ENCODE measurements at regions not wholly inside any gene's neighbourhood (a gene's known extent, or its start where the extent isn't known, plus 50 kb on each side); places are given as distances from the start of the nearest gene placed in this dataset.
"Not testable (repeated sequence)": the region's sequence is repeated elsewhere in the genome, so short reads cannot be mapped to it uniquely, and the experiment has no call there.

GRCh38 chr13:50730496-50731351, 112.8 kb downstream of the DLEU7 start:
- H3K4me1 Mint-ChIP-seq (ENCODE audit: low read depth): peaks cover 5% of the 10 kb centered on the region
- H3K4me3 Mint-ChIP-seq: no peak overlapping the region
- peaks cover 9% of the 10 kb centered on the region for H3K9me3 Mint-ChIP-seq (ENCODE audit: low read depth)
- no peak overlapping the region for H3K27ac Mint-ChIP-seq
- H3K36me3 Mint-ChIP-seq: peaks cover 2% of the 10 kb centered on the region
- no peaks in the 10 kb centered on the region for H3K27me3 Mint-ChIP-seq

DNA sequence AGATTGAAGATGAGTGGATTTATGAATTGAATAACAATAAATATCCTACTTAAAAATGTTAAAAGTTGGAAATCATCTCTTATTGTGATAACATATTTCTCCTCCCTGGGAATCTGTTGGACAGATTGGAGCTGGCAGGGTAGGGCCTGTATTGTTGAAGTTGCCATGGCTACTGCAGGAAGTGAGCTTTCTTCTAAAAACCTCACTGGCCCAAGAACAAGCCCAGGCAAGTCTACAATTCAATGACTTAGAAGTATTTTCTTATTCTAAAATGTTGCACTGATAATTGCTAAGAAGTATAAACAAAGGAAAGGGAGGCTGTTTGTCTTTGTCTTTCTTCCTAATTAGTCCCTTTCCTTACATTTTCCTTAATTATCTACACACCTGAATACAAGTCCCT, 112.1 kb downstream of the DLEU7 start:
- Mint-ChIP-seq H3K4me1 (ENCODE audit: low read depth) (peaks cover 5% of the 10 kb centered on the region), H3K27ac (no peak overlapping the region), H3K9me3 (ENCODE audit: low read depth) (peaks cover 9% of the 10 kb centered on the region), H3K27me3 (no peaks in the 10 kb centered on the region), H3K4me3 (no peak overlapping the region), H3K36me3 (peaks cover 2% of the 10 kb centered on the region)

DNA sequence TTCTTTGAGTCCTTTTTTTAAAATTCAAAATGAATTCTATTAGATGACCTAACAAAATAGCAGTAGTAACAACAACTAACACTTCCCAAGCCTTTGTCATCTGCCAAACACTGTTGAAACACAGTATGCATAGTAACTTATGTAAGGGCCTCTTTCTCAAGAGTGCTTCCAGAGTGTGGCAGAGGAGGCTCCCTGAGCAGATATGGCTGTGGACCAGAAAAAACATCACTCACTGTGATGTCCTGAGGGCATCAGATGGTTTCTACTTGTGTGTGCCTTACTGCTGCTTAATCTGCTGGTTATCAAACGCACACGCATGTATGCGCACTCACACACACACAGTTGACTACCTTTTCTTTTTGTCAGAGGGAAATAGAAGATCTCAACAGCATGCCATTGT, 110.8 kb downstream of the DLEU7 start:
- Mint-ChIP-seq H3K36me3 (peaks cover 2% of the 10 kb centered on the region), H3K9me3 (ENCODE audit: low read depth) (peaks cover 9% of the 10 kb centered on the region), H3K4me1 (ENCODE audit: low read depth) (peaks cover 5% of the 10 kb centered on the region), H3K27ac (no peak overlapping the region), H3K4me3 (no peak overlapping the region), H3K27me3 (no peaks in the 10 kb centered on the region)

- Mint-ChIP-seq H3K36me3 (peaks cover 2% of the 10 kb centered on the region), H3K27me3 (no peaks in the 10 kb centered on the region), H3K9me3 (ENCODE audit: low read depth) (peaks cover 9% of the 10 kb centered on the region), H3K4me3 (no peak overlapping the region), H3K27ac (no peak overlapping the region), H3K4me1 (ENCODE audit: low read depth) (peaks cover 5% of the 10 kb centered on the region)
These were observed 110.1 kb downstream of the DLEU7 start for GRCh38 chr13:50733392-50733791.

GRCh38 chr13:50735071-50735470, 108.4 kb downstream of the DLEU7 start:
- H3K27me3 Mint-ChIP-seq: no peaks in the 10 kb centered on the region

DNA sequence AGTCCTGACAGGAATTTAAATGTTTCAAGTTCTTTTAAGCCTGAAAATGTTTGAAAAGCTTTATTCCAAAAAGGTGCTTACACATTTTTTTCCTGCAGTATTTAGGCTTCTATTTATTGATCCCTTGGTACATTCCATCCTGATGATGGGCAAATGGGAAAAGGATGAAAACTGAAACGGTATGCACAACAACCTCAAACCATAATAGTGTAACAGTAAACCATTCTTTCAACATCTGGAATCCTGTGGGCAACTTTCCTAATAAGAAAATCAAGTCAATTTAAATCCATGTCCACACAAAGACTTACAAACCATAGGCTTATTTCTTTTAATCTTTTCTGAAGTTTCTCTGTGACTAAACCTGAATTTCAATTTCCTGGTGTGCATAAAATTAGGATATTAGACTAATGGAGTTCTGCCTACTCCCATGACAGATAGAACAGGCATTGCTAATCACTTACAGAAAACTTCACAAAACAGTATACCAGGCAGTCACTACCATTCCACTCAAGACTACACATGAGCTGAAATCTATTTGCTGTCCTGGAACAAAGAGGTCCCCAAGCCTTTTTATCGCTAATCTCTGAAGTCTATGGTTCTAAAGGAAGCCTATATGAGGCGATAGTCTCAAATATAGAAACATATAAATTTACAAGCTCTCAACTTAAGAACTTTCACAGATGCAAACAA, 103.3 kb downstream of the DLEU7 start:
- Mint-ChIP-seq H3K27ac (no peak overlapping the region), H3K36me3 (no peaks in the 10 kb centered on the region), H3K27me3 (no peaks in the 10 kb centered on the region), H3K4me1 (ENCODE audit: low read depth) (no peaks in the 10 kb centered on the region), H3K9me3 (ENCODE audit: low read depth) (no peaks in the 10 kb centered on the region), H3K4me3 (no peak overlapping the region)

More at GRCh38 chr13:50735071-50735470, 108.4 kb downstream of the DLEU7 start:
- Mint-ChIP-seq H3K36me3 (no peaks in the 10 kb centered on the region), H3K4me3 (no peak overlapping the region), H3K4me1 (ENCODE audit: low read depth) (peaks cover 5% of the 10 kb centered on the region), H3K27ac (no peak overlapping the region), H3K9me3 (ENCODE audit: low read depth) (peaks cover 9% of the 10 kb centered on the region)

- Mint-ChIP-seq H3K9me3 (ENCODE audit: low read depth) (no peaks in the 10 kb centered on the region), H3K4me1 (ENCODE audit: low read depth) (no peaks in the 10 kb centered on the region), H3K27me3 (no peaks in the 10 kb centered on the region), H3K36me3 (no peaks in the 10 kb centered on the region), H3K4me3 (no peak overlapping the region), H3K27ac (no peak overlapping the region)
These were observed 101.1 kb downstream of the DLEU7 start for GRCh38 chr13:50742353-50742752.

DNA sequence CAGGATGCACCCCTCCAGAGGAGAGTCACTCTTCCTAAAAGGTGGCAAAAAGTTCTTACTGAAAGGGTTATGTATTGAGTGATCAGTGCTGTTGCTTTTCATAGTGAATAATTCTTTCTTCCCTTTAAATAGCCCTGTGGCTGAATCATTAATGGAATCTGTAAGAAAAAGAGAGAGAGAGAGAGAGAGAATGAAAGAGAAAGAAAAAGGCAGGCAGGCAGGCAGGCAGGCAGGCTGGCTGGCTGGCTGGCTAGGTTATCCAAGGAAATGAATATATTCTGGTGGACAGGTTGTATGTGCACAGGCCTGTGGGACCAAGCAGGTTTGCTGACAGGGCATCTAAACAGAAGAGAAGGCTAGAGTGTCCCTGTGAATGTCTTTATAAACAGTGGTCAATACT, 100.5 kb downstream of the DLEU7 start:
- H3K4me1 Mint-ChIP-seq (ENCODE audit: low read depth): no peaks in the 10 kb centered on the region
- H3K4me3 Mint-ChIP-seq: no peak overlapping the region
- H3K9me3 Mint-ChIP-seq (ENCODE audit: low read depth): no peaks in the 10 kb centered on the region
- no peaks in the 10 kb centered on the region for H3K36me3 Mint-ChIP-seq
- H3K27ac Mint-ChIP-seq: no peak overlapping the region
- no peaks in the 10 kb centered on the region for H3K27me3 Mint-ChIP-seq

GRCh38 chr13:50744116-50744660, 99.3 kb downstream of the DLEU7 start:
- no peak overlapping the region for H3K27ac Mint-ChIP-seq
- H3K36me3 Mint-ChIP-seq: no peaks in the 10 kb centered on the region
- no peaks in the 10 kb centered on the region for H3K27me3 Mint-ChIP-seq

GRCh38 chr13:50745542-50746115, 97.9 kb downstream of the DLEU7 start:
- H3K9me3 Mint-ChIP-seq (ENCODE audit: low read depth): no peaks in the 10 kb centered on the region
- H3K27me3 Mint-ChIP-seq: no peaks in the 10 kb centered on the region
- no peaks in the 10 kb centered on the region for H3K4me1 Mint-ChIP-seq (ENCODE audit: low read depth)
- H3K36me3 Mint-ChIP-seq: no peaks in the 10 kb centered on the region
- H3K4me3 Mint-ChIP-seq: no peak overlapping the region
- no peak overlapping the region for H3K27ac Mint-ChIP-seq

More at GRCh38 chr13:50744116-50744660, 99.3 kb downstream of the DLEU7 start:
- no peaks in the 10 kb centered on the region for H3K4me1 Mint-ChIP-seq (ENCODE audit: low read depth)
- no peaks in the 10 kb centered on the region for H3K9me3 Mint-ChIP-seq (ENCODE audit: low read depth)
- no peak overlapping the region for H3K4me3 Mint-ChIP-seq

DNA sequence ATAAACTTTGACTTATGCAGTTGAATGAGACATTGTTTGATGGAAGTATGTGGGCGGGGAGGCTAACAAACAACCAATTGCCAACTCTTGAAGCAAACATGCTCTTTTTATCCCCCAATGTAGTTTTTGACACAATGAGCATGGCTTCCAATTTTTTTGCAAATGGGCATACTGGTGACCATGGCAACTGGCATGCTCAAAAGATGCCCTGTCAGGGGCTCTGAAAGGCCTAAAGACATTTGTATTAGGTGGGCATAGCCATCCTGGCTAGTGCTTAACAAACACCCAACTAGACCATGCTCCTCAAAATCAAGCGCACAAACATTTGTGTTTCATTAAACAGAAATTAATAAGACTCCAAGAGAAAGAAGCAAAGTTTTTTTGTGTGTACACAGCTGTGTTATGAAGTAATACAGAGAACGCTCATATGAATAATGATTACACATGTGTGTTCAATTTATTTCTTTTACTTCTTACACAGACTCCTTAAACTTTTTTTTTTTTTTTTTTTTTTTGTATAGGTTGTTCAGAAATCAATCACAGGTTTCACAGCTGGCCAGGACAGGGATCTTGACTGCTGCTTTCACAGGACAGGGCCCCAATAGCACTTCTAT, 95.6 kb downstream of the DLEU7 start:
- Mint-ChIP-seq H3K9me3 (ENCODE audit: low read depth) (no peaks in the 10 kb centered on the region), H3K27me3 (no peaks in the 10 kb centered on the region), H3K27ac (no peak overlapping the region), H3K4me3 (no peak overlapping the region), H3K4me1 (ENCODE audit: low read depth) (peaks cover 2% of the 10 kb centered on the region), H3K36me3 (no peaks in the 10 kb centered on the region)

DNA sequence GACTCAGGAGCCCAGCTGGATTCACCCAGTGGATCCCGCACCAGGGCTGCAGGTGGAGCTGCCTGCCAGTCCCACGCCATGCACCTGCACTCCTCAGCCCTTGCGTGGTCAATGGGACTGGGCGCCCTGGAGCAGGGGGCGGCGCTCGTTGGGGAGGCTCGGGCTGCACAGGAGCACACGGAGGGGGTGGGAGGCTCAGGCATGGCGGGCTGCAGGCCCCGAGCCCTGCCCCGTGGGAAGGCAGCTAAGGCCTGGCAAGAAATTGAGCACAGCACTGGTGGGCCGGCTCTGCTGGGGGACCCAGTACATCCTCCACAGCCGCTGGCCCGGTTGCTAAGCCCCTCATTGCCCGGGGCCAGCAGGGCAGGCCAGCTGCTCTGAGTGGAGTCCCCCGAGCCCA, 90.3 kb downstream of the DLEU7 start:
- H3K27me3 Mint-ChIP-seq; H3K4me3 Mint-ChIP-seq; H3K9me3 Mint-ChIP-seq (ENCODE audit: low read depth); H3K27ac Mint-ChIP-seq; H3K36me3 Mint-ChIP-seq: not testable (repeated sequence)
- H3K4me1 Mint-ChIP-seq (ENCODE audit: low read depth): peaks cover 10% of the 10 kb centered on the region

DNA sequence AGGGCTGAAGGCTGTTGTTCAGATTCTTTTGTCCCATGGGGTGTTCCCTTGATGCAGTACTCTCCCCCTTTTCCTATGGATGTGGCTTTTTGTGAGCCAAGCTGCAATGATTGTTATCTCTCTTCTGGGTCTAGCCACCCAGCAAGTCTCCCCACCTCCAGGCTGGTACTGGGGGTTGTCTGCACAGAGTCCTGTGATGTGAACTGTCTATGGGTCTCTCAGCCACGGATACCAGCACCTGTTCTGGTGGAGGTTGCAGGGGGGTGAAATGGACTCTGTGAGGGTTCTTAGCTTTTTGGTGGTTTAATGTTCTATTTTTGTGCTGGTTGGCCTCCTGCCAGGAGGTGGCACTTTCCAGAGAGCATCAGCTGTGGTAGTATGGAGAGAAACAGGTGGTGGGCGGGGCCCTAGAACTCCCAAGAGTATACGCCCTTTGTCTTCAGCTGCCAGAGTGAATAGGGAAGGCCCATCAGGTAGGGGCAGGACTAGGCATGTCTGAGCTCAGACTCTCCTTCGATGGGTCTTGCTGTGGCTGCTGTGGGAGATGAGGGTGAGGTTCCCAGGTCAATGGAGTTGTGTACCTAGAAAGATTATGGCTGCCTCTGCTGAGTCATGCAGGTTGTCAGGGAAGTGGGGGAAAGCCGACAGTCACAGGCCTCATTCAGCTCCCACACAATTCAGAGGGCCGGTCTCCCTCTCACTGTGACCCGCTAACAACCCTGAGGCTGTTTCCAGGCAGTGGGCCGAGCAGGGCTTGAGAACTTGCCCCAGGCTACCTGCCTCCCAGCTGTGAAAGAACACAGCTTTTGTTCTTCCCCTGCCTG, 87.4 kb downstream of the DLEU7 start:
- H3K27me3 Mint-ChIP-seq; H3K4me3 Mint-ChIP-seq; H3K27ac Mint-ChIP-seq; H3K36me3 Mint-ChIP-seq; H3K9me3 Mint-ChIP-seq (ENCODE audit: low read depth): not testable (repeated sequence)
- peaks cover 10% of the 10 kb centered on the region for H3K4me1 Mint-ChIP-seq (ENCODE audit: low read depth)

DNA sequence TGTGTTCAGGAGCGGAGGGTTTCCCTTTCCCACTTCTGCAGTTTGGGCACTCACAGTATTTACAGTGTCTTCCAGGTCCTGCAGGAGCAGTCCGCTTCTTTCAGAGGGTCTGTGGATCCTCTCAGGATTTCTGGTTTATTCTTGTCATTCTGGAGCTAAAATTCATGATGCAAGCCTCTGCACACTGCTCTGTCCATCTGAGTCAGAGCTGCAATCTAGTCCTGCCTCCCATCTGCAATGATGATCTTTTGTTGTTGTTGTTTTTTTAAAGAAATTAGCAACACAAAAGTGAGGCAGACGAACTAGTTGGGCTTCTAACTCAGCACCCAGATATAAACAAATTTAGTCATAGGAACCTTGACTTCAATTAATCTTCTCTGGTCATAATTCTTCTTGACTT, 86.5 kb downstream of the DLEU7 start:
- H3K9me3 Mint-ChIP-seq (ENCODE audit: low read depth): no peaks in the 10 kb centered on the region
- peaks cover 10% of the 10 kb centered on the region for H3K4me1 Mint-ChIP-seq (ENCODE audit: low read depth)
- no peak overlapping the region for H3K4me3 Mint-ChIP-seq
- no peak overlapping the region for H3K27ac Mint-ChIP-seq
- no peaks in the 10 kb centered on the region for H3K27me3 Mint-ChIP-seq
- H3K36me3 Mint-ChIP-seq: no peaks in the 10 kb centered on the region

All from activated naive CD8-positive, alpha-beta T cell (primary cell).